GM18520 (cell line): ENCODE measurements at regions not wholly inside any gene's neighbourhood (a gene's known extent, or its start where the extent isn't known, plus 50 kb on each side); places are given as distances from the start of the nearest gene placed in this dataset.

Experiments used
- ATAC-seq: cut with Tn5 transposase; IDR thresholded peaks from one replicate; pipeline ENCODE4 v1.9.1; 2021; ENCODE audit not compliant: unreplicated experiment

GRCh38 chr2:226233388-226233787 is 566.2 kb downstream of the IRS1 start:
- ATAC-seq: no peak

- ATAC-seq: no peak
Observed at GRCh38 chr2:226228080-226228479, 571.5 kb downstream of the IRS1 start.

DNA sequence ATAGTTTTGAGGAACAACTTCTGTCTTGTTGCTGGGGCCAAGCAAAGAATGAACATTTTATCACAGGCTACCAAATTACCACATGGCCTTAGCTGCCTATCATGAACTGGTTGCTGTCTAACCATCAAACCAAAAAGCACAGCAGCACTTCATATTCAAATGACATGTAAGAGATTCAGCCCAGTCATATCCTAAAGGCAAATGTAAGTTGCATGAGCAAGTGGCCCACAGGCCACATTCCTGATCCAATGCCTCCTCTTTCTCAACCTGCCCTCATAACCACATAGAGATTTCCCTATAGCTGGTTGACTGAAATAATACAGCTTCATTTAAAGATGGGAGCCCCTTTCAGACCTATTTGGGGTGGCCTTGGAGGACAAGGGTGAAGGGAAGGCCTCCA is 572.3 kb downstream of the IRS1 start:
- no peak for ATAC-seq

DNA sequence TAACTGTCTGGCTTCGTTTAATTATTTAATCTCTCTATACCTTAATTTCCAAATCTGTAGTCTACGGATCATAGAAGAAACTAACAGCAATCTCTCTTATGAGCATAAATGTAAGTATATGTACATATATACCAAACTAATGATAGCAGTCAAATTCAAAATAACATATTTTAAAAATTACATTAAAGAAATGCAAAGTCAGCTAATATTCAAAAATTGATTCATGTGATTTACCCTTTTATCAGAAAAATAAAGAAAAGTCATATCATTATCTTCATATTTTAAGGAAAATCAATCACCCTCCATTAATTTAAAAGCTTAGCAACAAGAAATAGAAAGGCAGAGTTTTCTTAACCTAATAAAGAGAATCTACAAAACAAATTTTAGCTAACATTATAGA is 575.9 kb downstream of the IRS1 start:
- ATAC-seq: no peak

- ATAC-seq: no peak
Observed at GRCh38 chr2:226220511-226220910, 579.1 kb downstream of the IRS1 start.

GRCh38 chr2:226217191-226217590 is 582.4 kb downstream of the IRS1 start:
- no peak for ATAC-seq

DNA sequence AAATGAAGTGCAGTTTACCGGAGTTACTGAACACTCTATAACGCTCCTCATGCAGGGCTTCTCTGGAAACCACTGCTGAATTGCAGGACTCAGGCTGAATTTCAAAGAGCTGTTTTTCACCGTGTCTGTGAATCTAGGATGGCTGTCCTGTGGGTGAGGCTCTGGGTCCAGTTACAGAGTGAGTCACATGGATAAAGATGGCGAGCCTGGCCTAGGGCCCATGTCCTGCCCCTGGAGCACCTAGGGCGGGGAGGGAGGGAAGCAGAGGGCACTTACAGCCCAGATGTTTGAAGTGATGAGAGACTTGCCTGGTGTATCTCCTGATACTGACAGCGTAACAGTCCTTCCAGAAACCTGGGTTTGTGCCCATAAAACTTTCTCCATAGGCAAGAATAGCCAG is 583.0 kb downstream of the IRS1 start:
- ATAC-seq: no peak

GRCh38 chr2:226215902-226216503 is 583.6 kb downstream of the IRS1 start:
- ATAC-seq: peak; percentile 62

DNA sequence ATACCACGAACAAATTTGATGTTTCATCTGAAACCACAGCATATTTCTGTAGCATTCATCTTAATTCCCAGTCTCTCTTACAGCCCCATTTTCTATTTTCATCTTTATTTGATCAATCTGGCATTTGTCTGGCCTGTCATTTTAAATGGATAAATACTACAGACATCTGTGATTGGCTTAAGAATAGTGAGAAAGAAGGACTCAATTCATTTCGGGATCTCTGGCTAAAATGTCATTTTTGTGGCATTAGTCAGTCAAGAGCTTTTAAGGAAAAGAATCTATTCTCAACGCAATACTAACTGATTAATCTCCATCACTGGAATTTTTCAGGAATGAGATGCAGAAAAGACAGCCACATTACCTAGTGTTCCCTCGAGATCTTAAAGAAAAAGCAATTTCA is 585.9 kb downstream of the IRS1 start:
- ATAC-seq: no peak

DNA sequence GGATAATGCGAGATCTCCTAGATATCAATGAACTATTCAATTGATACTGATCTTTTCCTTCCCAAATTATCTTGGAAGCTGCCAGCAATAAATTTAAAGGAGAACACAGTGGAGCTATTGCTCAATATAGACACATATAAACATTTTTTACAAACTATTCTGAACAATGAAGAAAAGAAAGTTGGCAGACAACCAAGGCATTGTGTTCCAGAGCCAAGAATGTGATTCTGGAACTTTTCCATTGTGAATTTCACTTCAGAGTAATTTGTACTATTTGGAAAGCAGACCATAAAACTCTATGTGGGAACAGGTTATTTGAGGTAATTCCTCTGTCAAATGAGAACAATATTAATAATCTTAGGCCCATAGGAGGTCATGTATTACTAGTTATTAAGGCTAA is 588.2 kb downstream of the IRS1 start:
- ATAC-seq: no peak

- no peak for ATAC-seq
Observed at GRCh38 chr2:226208726-226209125, 590.9 kb downstream of the IRS1 start.

GRCh38 chr2:226207671-226208070 is 591.9 kb downstream of the IRS1 start:
- ATAC-seq: no peak

GRCh38 chr2:226199555-226199954 is 600.1 kb downstream of the IRS1 start:
- ATAC-seq: no peak

GRCh38 chr2:226198956-226199355 is 600.7 kb downstream of the IRS1 start:
- no peak for ATAC-seq

DNA sequence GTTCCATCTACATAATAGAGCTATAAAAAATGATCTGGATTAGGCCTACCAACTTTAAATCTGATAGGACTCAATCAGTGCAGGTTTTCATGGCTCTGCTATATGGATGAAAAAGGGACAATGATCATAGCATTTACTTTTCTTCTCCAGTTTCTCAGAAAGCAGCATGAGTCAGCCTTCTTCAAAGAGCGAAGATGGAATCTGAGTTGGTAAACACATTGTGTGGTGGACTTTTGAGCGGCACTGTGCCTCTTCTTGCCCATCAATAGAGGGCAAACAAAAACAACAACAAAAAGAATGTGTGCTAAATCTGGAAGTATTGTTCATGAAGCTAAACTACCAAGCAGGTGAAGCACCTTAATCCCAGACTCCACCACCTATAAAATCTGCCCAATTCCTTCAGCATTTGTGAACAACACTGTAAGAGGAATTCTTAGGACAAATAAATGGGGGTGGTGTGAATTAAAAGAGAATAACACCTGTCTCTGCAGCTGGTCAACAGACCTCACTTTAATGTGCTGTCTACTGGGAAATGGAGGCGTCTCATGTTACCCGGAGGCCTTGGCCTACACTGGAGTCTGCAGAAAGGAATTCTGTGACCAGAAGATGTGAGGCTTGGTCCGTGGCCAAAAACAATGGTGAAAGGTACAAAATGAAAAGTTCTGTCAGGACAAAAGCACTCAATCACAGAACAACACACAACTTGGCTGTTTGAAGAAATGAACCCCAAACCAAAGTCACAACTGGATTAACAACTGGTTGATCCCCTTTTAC is 609.0 kb downstream of the IRS1 start:
- no peak for ATAC-seq

GRCh38 chr2:226189061-226189460 is 610.6 kb downstream of the IRS1 start:
- ATAC-seq: no peak

DNA sequence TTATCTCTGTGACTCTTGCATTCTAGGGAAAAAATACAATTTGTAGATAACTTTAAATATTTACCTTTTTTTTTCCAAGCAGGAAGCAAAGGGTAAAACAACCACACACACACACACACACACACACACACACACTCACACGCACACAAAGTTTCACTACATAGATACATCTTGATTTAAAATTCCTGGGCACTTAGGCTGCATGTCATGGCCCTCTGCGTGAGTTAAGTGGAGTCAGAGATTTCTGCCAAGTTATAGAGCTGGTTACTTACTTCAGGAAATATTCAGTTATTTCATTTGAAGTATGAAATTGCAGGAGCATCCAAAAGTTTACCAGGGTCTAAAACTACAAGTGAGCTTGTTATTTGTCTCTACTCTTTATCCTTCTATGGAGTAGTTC is 612.0 kb downstream of the IRS1 start:
- ATAC-seq: no peak

GRCh38 chr2:226187156-226187555 is 612.5 kb downstream of the IRS1 start:
- ATAC-seq: no peak

- ATAC-seq: no peak
Observed at GRCh38 chr2:226185616-226186211, 613.9 kb downstream of the IRS1 start.

DNA sequence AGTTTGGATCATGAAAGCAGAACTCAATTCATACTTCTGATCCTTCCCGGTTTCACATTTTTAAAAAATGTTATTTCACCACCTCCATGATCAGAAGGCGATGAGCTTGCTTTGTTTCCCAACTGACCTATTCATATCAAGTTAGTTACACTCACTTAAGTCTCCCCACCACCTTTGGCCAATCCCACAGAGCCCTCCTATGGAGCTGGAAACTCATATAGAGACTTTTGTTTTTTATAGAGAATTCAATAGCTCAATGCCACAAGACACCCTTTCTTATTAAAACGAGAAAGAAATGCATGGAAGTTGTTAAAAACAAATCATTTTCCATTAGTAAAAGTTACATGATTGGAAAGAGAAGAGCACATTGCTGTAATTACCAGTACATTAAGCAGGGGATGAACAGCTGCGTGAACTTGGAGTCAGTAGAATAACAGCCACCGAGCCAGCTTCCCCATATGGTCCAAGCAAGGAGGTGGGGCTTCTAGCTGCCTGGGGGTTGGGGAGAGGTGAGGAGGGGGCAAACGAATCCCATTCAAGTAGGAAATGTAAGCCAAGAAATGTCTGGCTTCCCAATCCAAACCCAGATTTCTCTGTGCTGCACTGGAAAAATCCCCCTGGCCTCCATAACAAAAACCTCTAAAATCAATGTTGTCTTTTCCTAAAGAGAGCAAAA is 614.5 kb downstream of the IRS1 start:
- no peak for ATAC-seq

GRCh38 chr2:226184540-226184939 is 615.1 kb downstream of the IRS1 start:
- no peak for ATAC-seq

GRCh38 chr2:226183550-226183949 is 616.1 kb downstream of the IRS1 start:
- ATAC-seq: no peak
